MG63 (cell line): ENCODE measurements at regions not wholly inside any gene's neighbourhood (a gene's known extent, or its start where the extent isn't known, plus 50 kb on each side); places are given as distances from the start of the nearest gene placed in this dataset.
"Not testable (repeated sequence)": the region's sequence is repeated elsewhere in the genome, so short reads cannot be mapped to it uniquely, and the experiment has no call there.

Experiments used
- DNase-seq: peaks from one replicate; pipeline ENCODE4 v3.0.0-alpha.2; 2020
- H3K27me3 ChIP-seq: fragments of 250-450 bp; sonication (Bioruptor Pico); 2 replicates; pipeline ENCODE4 v1.5.1; 2020; ENCODE audit warnings: mild to moderate bottlenecking, moderate library complexity
- H3K36me3 ChIP-seq: fragments of 250-450 bp; sonication (Bioruptor Pico); 2 replicates; pipeline ENCODE4 v1.5.1; 2020; ENCODE audit warnings: mild to moderate bottlenecking, moderate library complexity
- H3K4me3 ChIP-seq: fragments of 250-450 bp; sonication (Bioruptor Pico); 2 replicates; pipeline ENCODE4 v1.5.1; 2020; ENCODE audit warnings: mild to moderate bottlenecking, moderate library complexity
- H3K9me3 ChIP-seq: fragments of 250-450 bp; sonication (Bioruptor Pico); 2 replicates; pipeline ENCODE4 v1.5.1; 2020; ENCODE audit warnings: mild to moderate bottlenecking, moderate library complexity

GRCh38 chr12:127936463-127936862 lies 330.5 kb upstream of the TMEM132C start:
- Histone ChIP-seq H3K36me3 (no peaks in the 10 kb centered on the region), H3K9me3 (peaks cover 3% of the 10 kb centered on the region; the same call in 1 of the 2 replicates), H3K27me3 (no peaks in the 10 kb centered on the region), H3K4me3 (no peak overlapping the region)
- DNase-seq = no peak

- no peaks in the 10 kb centered on the region for H3K27me3 ChIP-seq
- DNase-seq = no peak
- no peaks in the 10 kb centered on the region for H3K36me3 ChIP-seq
- H3K4me3 ChIP-seq = no peak overlapping the region
- peaks cover 3% of the 10 kb centered on the region; the same call in 1 of the 2 replicates for H3K9me3 ChIP-seq
Observed at GRCh38 chr12:127941332-127941731, 325.6 kb upstream of the TMEM132C start.

- peaks cover 2% of the 10 kb centered on the region; the same call in 1 of the 2 replicates for H3K9me3 ChIP-seq
- no peaks in the 10 kb centered on the region for H3K27me3 ChIP-seq
- no peak overlapping the region for H3K4me3 ChIP-seq
- no peak for DNase-seq
- no peaks in the 10 kb centered on the region for H3K36me3 ChIP-seq
Observed at GRCh38 chr12:127942981-127943380, 324.0 kb upstream of the TMEM132C start.

- no peaks in the 10 kb centered on the region for H3K27me3 ChIP-seq
- H3K9me3 ChIP-seq = no peaks in the 10 kb centered on the region
- H3K4me3 ChIP-seq = no peak overlapping the region
- DNase-seq = peak; percentile 33
- no peaks in the 10 kb centered on the region for H3K36me3 ChIP-seq
Observed at GRCh38 chr12:127943481-127944210, 323.3 kb upstream of the TMEM132C start.

GRCh38 chr12:127944211-127944899 lies 322.6 kb upstream of the TMEM132C start:
- Histone ChIP-seq H3K27me3 (no peaks in the 10 kb centered on the region), H3K36me3 (no peaks in the 10 kb centered on the region), H3K4me3 (no peak overlapping the region), H3K9me3 (no peaks in the 10 kb centered on the region)
- DNase-seq = no peak

DNA sequence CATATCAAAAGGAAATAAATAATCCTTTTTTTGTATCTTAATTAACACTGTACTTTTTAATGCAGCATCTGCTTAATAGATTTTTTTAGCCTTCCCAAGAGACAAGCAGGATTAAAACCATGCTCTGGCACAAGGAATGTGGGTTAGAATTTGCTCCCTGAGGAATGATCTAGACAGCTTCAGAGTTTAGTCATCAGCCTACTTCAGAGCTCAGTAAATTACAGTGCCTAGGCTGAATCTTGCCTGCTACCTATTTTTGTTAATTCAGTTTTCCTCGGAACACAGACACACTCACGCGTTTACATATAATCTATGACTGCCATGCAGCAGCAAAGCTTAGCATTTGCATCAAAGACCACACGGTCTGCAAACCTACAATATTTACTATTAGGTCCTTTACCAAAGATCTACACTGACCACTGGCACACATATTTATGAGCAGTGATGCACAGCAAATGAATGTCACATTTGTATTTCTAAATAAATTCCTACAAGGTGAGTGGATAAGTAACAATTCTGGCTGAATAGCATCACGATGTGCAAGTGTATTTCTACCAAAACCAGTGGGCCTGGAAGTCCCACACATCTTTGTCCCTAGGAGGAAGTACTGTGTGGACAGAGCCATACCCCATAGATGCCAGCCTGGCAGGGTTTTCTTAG lies 309.8 kb upstream of the TMEM132C start:
- no peak for DNase-seq
- no peaks in the 10 kb centered on the region for H3K27me3 ChIP-seq
- H3K36me3 ChIP-seq = no peaks in the 10 kb centered on the region
- no peak overlapping the region for H3K4me3 ChIP-seq
- H3K9me3 ChIP-seq = no peaks in the 10 kb centered on the region

DNA sequence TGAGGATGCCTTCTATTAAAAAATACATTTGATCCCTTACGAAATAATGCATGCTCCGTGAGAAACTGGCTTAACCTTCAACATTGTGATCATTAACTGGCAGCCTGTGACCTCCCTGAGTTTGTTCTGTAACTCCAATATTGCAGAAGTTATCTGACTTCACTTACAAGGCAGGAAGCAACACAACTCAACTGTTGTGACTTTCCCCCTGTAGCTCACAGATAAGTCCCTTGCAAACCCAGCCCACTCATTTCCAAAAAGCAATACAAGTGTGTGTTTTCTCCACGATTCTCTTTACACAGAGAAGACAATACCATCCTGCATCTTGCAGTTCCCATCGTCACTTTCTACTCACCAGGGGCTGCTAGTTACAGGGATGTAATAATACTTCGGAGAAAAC lies 304.7 kb upstream of the TMEM132C start:
- Histone ChIP-seq H3K36me3 (no peaks in the 10 kb centered on the region), H3K4me3 (no peak overlapping the region), H3K27me3 (no peaks in the 10 kb centered on the region), H3K9me3 (no peaks in the 10 kb centered on the region)
- DNase-seq = no peak

DNA sequence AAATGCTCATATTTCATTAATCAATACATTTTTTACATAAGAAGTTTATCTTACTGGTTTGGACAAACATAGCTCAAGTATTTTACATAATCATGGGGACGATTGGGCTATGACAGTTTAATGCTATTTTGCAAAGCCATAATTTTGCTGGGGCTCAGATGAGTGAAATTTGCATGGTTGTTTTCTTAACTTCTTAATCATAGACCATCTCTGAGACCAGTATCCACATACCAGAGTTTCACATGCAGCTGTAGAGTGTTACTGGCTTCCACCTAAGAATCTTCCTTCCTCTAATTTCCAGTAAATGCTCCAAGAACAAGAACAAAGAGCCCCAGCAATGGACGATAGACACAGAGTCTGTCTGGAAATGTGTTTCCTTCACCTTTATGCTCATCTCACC lies 303.0 kb upstream of the TMEM132C start:
- H3K36me3 ChIP-seq = no peaks in the 10 kb centered on the region
- no peaks in the 10 kb centered on the region for H3K9me3 ChIP-seq
- no peak for DNase-seq
- no peak overlapping the region for H3K4me3 ChIP-seq
- H3K27me3 ChIP-seq = no peaks in the 10 kb centered on the region

GRCh38 chr12:127964717-127965116 lies 302.3 kb upstream of the TMEM132C start:
- H3K36me3 ChIP-seq = no peaks in the 10 kb centered on the region
- no peaks in the 10 kb centered on the region for H3K9me3 ChIP-seq
- no peak overlapping the region for H3K4me3 ChIP-seq
- H3K27me3 ChIP-seq = no peaks in the 10 kb centered on the region
- peak; percentile 8 for DNase-seq

DNA sequence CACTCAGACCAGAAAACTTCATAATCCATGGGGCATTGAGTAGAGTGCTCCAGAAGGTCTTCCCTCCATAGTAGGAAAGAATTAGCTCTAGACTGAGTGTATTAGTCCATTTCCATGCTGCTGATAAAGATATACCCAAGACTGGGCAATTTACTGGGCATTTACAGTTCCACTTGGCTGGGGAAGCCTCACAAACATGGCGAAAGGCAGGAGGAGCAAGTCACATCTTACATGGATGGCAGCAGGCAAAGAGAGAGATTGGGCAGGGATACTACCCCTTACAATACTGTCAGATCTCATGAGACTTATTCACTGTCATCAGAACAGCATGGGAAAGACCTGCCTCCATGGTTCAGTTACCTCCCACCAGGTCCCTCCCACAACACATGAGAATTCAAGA lies 300.6 kb upstream of the TMEM132C start:
- DNase-seq = no peak
- Histone ChIP-seq H3K27me3 (no peaks in the 10 kb centered on the region), H3K36me3 (no peaks in the 10 kb centered on the region), H3K9me3 (no peaks in the 10 kb centered on the region), H3K4me3 (no peak overlapping the region)

GRCh38 chr12:127970491-127970890 lies 296.5 kb upstream of the TMEM132C start:
- H3K9me3 ChIP-seq = no peaks in the 10 kb centered on the region
- DNase-seq = no peak
- no peaks in the 10 kb centered on the region for H3K27me3 ChIP-seq
- no peaks in the 10 kb centered on the region for H3K36me3 ChIP-seq
- no peak overlapping the region for H3K4me3 ChIP-seq

- H3K27me3 ChIP-seq = no peaks in the 10 kb centered on the region
Observed at GRCh38 chr12:127980585-127980984, 286.4 kb upstream of the TMEM132C start.

GRCh38 chr12:127981875-127982274 lies 285.1 kb upstream of the TMEM132C start:
- Histone ChIP-seq H3K36me3 (no peaks in the 10 kb centered on the region), H3K4me3 (no peak overlapping the region), H3K27me3 (no peaks in the 10 kb centered on the region), H3K9me3 (no peaks in the 10 kb centered on the region)
- no peak for DNase-seq

More at GRCh38 chr12:127980585-127980984, 286.4 kb upstream of the TMEM132C start:
- Histone ChIP-seq H3K4me3 (no peak overlapping the region), H3K36me3 (no peaks in the 10 kb centered on the region), H3K9me3 (no peaks in the 10 kb centered on the region)
- DNase-seq = no peak

- H3K27me3 ChIP-seq, H3K4me3 ChIP-seq, DNase-seq: not testable (repeated sequence)
Observed at GRCh38 chr12:127983213-127983791, 283.7 kb upstream of the TMEM132C start.

DNA sequence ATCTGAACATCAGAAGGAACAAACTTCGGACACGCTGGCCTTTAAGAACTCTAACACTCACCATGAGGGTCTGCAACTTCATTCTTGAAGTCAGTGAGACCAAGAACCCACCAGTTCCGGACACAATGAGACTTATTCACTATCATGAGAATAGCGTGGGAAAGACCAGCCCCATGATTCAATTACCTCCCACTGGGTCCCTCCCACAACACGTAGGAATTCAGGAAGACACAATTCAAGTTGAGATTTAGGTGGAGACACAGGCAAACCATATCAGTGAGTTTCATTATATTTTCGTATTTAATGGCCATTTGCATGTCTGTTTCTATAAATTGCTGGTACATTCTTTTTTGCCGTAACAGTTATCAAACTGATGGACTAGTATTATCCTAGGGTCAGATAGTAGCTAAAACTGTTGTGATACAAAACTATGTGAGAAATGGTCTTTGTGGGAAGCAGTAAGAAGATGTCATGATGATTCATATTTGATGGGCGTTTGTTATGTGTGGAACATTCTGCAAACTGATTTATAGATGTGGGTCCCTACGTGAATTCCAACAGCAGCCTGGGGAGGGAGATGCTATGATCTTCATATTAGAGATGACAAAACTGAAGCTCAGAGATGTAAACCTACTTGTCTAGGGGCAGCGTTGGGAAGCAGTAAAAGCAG lies 282.4 kb upstream of the TMEM132C start:
- Histone ChIP-seq H3K27me3 (no peaks in the 10 kb centered on the region), H3K4me3 (no peak overlapping the region), H3K36me3 (no peaks in the 10 kb centered on the region), H3K9me3 (no peaks in the 10 kb centered on the region)
- DNase-seq = no peak

More at GRCh38 chr12:127983213-127983791, 283.7 kb upstream of the TMEM132C start:
- not testable (repeated sequence) for H3K36me3 ChIP-seq, H3K9me3 ChIP-seq

- Histone ChIP-seq H3K9me3 (no peaks in the 10 kb centered on the region), H3K4me3 (no peak overlapping the region), H3K27me3 (no peaks in the 10 kb centered on the region), H3K36me3 (no peaks in the 10 kb centered on the region)
- DNase-seq = peak; percentile 26
Observed at GRCh38 chr12:127987199-127987901, 279.6 kb upstream of the TMEM132C start.
